GM12878 (cell line): ENCODE measurements at regions not wholly inside any gene's neighbourhood (a gene's known extent, or its start where the extent isn't known, plus 50 kb on each side); places are given as distances from the start of the nearest gene placed in this dataset.

Experiments used
- ATAC-seq: fragments of 200-7000 bp; cut with Tn5 transposase; 3 replicates; pipeline ENCODE4 v1.9.1; 2020; ENCODE audit warnings: mild to moderate bottlenecking, moderate library complexity
- BruUV-seq: library from RNA; stranded (reverse); fragments of 400-500 nt; replicated peaks from 2 replicates; lab custom pipeline; 2021; lab: Mats Ljungman, UMichigan
- CTCF ChIA-PET: fragments of 300-600 bp; sonication (Branson Sonifier 250); formaldehyde crosslinking; extraction: SDS; loops from one replicate; lab custom pipeline; 2021; ENCODE audit warnings: inconsistent platforms; lab: Yijun Ruan, JAX
- POLR2A ChIA-PET: fragments of 350-600 bp; formaldehyde crosslinking; extraction: SDS; loops from one replicate; lab custom pipeline; 2021; ENCODE audit warnings: inconsistent platforms; lab: Charles Lee
- RAD21 ChIA-PET: fragments of 300-600 bp; sonication (Branson Sonifier 250); formaldehyde crosslinking; loops from one replicate; lab custom pipeline; 2023; ENCODE audit warnings: antibody characterized with exemption; ENCODE audit not compliant: unreplicated experiment; lab: Charles Lee
- SMC1A ChIA-PET: fragments of 300-600 bp; sonication (Branson Sonifier 250); formaldehyde crosslinking; loops from one replicate; lab custom pipeline; 2023; ENCODE audit not compliant: unreplicated experiment, uncharacterized antibody; lab: Charles Lee
- DNase-seq: peaks from one replicate; pipeline ENCODE4 v3.0.0-alpha.2; 2011; ENCODE audit warnings: low read depth, low spot score
- FAIRE-seq: peaks from 3 replicates; lab custom pipeline; 2011; peaks lifted over from hg19 to GRCh38; lab: Jason Lieb, UNC
- H2AFZ ChIP-seq: 2 replicates; pipeline ENCODE4 v1.6.0; 2011; ENCODE audit warnings: low read depth, low read length, control low read depth; ENCODE audit not compliant: control insufficient read depth
- H3K27ac ChIP-seq: 2 replicates; pipeline ENCODE4 v1.5.1; 2011; ENCODE audit warnings: control low read depth; ENCODE audit not compliant: control insufficient read depth, insufficient read depth
- H3K27me3 ChIP-seq, 2 experiments: replicated peaks in 1 of 2; 2 replicates each; pipeline versions ENCODE4 v1.6.0 to v1.6.1; 2011; ENCODE audit warnings: low read length in 1 of 2; ENCODE audit not compliant: control insufficient read depth in 2 of 2, insufficient read depth in 2 of 2
- H3K36me3 ChIP-seq, 2 experiments: 2 replicates each; pipeline ENCODE4 v1.5.1; 2011; ENCODE audit warnings: low read length in 1 of 2; ENCODE audit not compliant: control insufficient read depth in 2 of 2, insufficient read depth in 2 of 2
- H3K4me1 ChIP-seq: 2 replicates; pipeline ENCODE4 v1.6.1; 2011; ENCODE audit warnings: mild to moderate bottlenecking, low read length, moderate library complexity, mixed read lengths; ENCODE audit not compliant: control insufficient read depth, insufficient read depth
- H3K4me2 ChIP-seq: 2 replicates; pipeline ENCODE4 v1.6.0; 2011; ENCODE audit warnings: control low read depth; ENCODE audit not compliant: control insufficient read depth, insufficient read depth
- H3K4me3 ChIP-seq: fragments of 200-600 bp; sonication (generic); 2 replicates; pipeline ENCODE4 v1.5.1; 2016
- H3K79me2 ChIP-seq: 2 replicates; pipeline ENCODE4 v1.6.0; 2011; ENCODE audit warnings: low read length; ENCODE audit not compliant: control insufficient read depth, insufficient read depth
- H3K9ac ChIP-seq: 2 replicates; pipeline ENCODE4 v1.8.0; 2011; ENCODE audit warnings: low read length, control low read depth, mixed read lengths; ENCODE audit not compliant: control insufficient read depth, insufficient read depth
- H3K9me3 ChIP-seq: replicated peaks from 3 replicates; pipeline ENCODE4 v1.5.1; 2011; ENCODE audit warnings: mild to moderate bottlenecking, low read length; ENCODE audit not compliant: control insufficient read depth, insufficient read depth
- H4K20me1 ChIP-seq: 2 replicates; pipeline ENCODE4 v1.6.0; 2011; ENCODE audit not compliant: control insufficient read depth, insufficient read depth
- FOXK2 ChIP-seq: fragments of 450-650 bp; IDR thresholded peaks from 2 replicates; pipeline ENCODE4 v1.6.1; 2017; ENCODE audit warnings: mild to moderate bottlenecking, moderate library complexity
- JUND ChIP-seq: IDR thresholded peaks from 2 replicates; pipeline ENCODE4 v1.6.1; 2012; ENCODE audit warnings: low read depth, mild to moderate bottlenecking, low read length, improper control_type of control experiment, moderate library complexity
- PAX8 ChIP-seq: fragments of 450-650 bp; IDR thresholded peaks from 2 replicates; pipeline ENCODE4 v1.6.1; 2017; ENCODE audit warnings: mild to moderate bottlenecking, moderate library complexity
- SREBF2 ChIP-seq: IDR thresholded peaks from 2 replicates; pipeline ENCODE4 v1.6.1; 2012; ENCODE audit warnings: mild to moderate bottlenecking, low read length
- WGBS: methylation state at CpG from one replicate; pipeline ENCODE4 v1.1.6; 2016; ENCODE audit warnings: low lambda C conversion rate; ENCODE audit not compliant: insufficient replicate concordance, insufficient coverage; ENCODE audit errors: missing lambda C conversion rate; 5-methylcytosine and 5-hydroxymethylcytosine counted together
- in situ Hi-C: fragments of 300-500 bp; cut with MboI; formaldehyde crosslinking; loops from 9 replicates; pipeline ENCODE4 v1.14.3; 2018; ENCODE audit warnings: mixed read lengths
- intact Hi-C: fragments of 100-400 bp; cut with micrococcal nuclease; formaldehyde crosslinking; loops from one replicate; pipeline ENCODE4 v1.14.2; 2022; ENCODE audit not compliant: unreplicated experiment
- TF ChIP-seq, protein P1 (sequence below): fragments of 450-650 bp; IDR thresholded peaks from 2 replicates; pipeline ENCODE4 v1.6.1; 2017; ENCODE audit warnings: mild to moderate bottlenecking, moderate library complexity

DNA sequence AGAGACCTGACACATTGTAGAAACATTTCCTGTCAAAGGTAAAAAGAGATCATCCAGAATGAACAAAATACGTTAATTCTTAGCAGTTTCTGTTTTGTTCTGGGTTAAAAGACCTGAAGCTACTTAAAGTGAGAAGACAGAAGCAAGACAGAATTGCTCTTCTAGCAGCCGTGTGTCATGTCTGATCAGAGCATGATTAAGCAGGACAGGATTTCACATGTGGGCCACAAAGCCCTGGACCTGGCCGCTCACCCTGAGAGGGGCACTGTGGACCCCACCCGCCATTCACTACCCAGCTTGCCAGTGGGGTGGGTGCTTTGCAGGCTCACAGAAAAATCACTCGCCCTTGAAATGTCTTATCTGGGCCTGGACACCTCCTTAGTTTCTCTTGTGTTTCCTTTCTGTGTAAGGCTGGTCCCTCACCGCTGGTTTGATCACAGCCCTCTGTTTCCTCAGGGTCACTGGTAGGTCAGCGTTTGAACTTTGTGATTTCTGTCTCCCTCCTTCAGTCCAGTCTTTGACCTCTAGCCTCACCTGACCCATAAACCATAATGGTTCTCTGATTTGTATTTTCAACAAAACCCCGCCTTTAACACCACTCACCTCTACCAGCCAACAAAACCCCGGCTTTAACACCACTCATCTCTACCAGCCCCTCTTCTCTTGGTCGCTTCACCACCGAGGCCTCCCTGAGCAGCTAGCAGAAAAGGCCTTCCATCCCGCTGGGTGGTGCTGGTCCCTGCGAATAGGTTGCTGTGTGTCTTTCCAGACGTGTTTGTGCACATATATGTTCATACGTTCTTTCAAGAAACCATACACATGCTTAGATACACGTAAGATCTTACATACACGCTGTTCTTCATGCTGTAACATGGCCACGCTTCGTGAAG is 185.0 kb downstream of the OR4M2 start (continued):
- TF ChIP-seq, protein P1, sequence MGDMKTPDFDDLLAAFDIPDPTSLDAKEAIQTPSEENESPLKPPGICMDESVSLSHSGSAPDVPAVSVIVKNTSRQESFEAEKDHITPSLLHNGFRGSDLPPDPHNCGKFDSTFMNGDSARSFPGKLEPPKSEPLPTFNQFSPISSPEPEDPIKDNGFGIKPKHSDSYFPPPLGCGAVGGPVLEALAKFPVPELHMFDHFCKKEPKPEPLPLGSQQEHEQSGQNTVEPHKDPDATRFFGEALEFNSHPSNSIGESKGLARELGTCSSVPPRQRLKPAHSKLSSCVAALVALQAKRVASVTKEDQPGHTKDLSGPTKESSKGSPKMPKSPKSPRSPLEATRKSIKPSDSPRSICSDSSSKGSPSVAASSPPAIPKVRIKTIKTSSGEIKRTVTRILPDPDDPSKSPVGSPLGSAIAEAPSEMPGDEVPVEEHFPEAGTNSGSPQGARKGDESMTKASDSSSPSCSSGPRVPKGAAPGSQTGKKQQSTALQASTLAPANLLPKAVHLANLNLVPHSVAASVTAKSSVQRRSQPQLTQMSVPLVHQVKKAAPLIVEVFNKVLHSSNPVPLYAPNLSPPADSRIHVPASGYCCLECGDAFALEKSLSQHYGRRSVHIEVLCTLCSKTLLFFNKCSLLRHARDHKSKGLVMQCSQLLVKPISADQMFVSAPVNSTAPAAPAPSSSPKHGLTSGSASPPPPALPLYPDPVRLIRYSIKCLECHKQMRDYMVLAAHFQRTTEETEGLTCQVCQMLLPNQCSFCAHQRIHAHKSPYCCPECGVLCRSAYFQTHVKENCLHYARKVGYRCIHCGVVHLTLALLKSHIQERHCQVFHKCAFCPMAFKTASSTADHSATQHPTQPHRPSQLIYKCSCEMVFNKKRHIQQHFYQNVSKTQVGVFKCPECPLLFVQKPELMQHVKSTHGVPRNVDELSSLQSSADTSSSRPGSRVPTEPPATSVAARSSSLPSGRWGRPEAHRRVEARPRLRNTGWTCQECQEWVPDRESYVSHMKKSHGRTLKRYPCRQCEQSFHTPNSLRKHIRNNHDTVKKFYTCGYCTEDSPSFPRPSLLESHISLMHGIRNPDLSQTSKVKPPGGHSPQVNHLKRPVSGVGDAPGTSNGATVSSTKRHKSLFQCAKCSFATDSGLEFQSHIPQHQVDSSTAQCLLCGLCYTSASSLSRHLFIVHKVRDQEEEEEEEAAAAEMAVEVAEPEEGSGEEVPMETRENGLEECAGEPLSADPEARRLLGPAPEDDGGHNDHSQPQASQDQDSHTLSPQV = no peak
- no peak for TF ChIP-seq PAX8

DNA sequence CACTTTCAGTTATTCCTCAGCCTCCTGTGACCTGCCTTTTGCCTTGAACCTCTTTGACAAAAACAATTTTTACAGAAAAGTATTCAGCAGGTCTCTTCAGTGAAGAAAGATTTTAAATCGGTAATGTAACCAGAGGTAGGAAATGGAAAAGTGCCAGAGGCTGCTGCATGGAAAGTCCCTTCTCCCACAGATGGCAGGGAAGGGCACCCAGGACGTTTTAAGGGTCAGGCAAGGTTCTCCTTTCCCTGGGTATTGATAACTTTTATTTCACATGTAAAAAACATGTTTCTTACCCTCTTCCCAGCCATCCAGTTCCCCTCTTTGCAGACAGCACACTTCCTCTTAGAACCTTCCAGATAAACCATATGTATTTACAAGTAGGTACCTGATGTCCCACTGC is 185.6 kb downstream of the OR4M2 start:
- in situ Hi-C loops = no loop called here
- no peak for DNase-seq
- H3K4me3 ChIP-seq = no peak overlapping the region
- no peaks in the 10 kb centered on the region for H3K4me1 ChIP-seq
- H3K27ac ChIP-seq = no peak overlapping the region
- no peaks in the 10 kb centered on the region for H3K36me3 ChIP-seq
- no peak for FAIRE-seq
- no peak overlapping the region for H2AFZ ChIP-seq
- 5% methylated on average over 2 of the region's 2 CpGs for WGBS
- H3K9me3 ChIP-seq = no peaks in the 10 kb centered on the region
- ChIA-PET POLR2A (no interaction called here), SMC1A (no interaction called here), RAD21 (no interaction called here), CTCF (no interaction called here)
- intact Hi-C loops = no loop called here
- no peaks in the 10 kb centered on the region for H4K20me1 ChIP-seq
- no peak for ATAC-seq
- no peaks in the 10 kb centered on the region for H3K79me2 ChIP-seq
- no TSS peak for BruUV-seq
- no peak overlapping the region for H3K9ac ChIP-seq
- no peak overlapping the region for H3K4me2 ChIP-seq
- TF ChIP-seq SREBF2 = no peak
- TF ChIP-seq FOXK2 = no peak
- no peak for TF ChIP-seq JUND
- H3K27me3 ChIP-seq = no peaks in the 10 kb centered on the region
